ENCODE measurements at regions not wholly inside any gene's neighbourhood (a gene's known extent, or its start where the extent isn't known, plus 50 kb on each side); places are given as distances from the start of the nearest gene placed in this dataset.

GRCh38 chr4:97498875-97499274, 644.4 kb downstream of the STPG2 start:
- TF ChIP-seq CTCF (IDR thresholded peaks at IDR 0.05; ENCODE audit: insufficient read depth, low read depth, low read length): no peak
- no peak for TF ChIP-seq EZH2 (IDR thresholded peaks at IDR 0.05; ENCODE audit: insufficient read depth, low read length)
